DMS53 (cell line): ENCODE measurements at regions not wholly inside any gene's neighbourhood (a gene's known extent, or its start where the extent isn't known, plus 50 kb on each side); places are given as distances from the start of the nearest gene placed in this dataset.

Experiments
- DNase-seq: peaks from one replicate; lab custom pipeline; 2025; lab: John Stamatoyannopoulos, UW

GRCh38 chr12:61574339-61574738, 685.9 kb upstream of the USP15 start:
- no peak for DNase-seq

- no peak for DNase-seq
Observed at GRCh38 chr12:61584943-61585342, 675.3 kb upstream of the USP15 start.

- DNase-seq = peak; percentile 52
Observed at GRCh38 chr12:61590864-61591263, 669.3 kb upstream of the USP15 start.

- no peak for DNase-seq
Observed at GRCh38 chr12:61610143-61610542, 650.1 kb upstream of the USP15 start.

GRCh38 chr12:61629702-61630101, 630.5 kb upstream of the USP15 start:
- no peak for DNase-seq

- DNase-seq = no peak
Observed at GRCh38 chr12:61646639-61647038, 613.6 kb upstream of the USP15 start.

GRCh38 chr12:61647566-61647965, 612.6 kb upstream of the USP15 start:
- no peak for DNase-seq

- no peak for DNase-seq
Observed at GRCh38 chr12:61652265-61652664, 607.9 kb upstream of the USP15 start.

GRCh38 chr12:61654698-61655097, 605.5 kb upstream of the USP15 start:
- peak; percentile 70 for DNase-seq

- DNase-seq = no peak
Observed at GRCh38 chr12:61655241-61655640, 605.0 kb upstream of the USP15 start.

GRCh38 chr12:61667676-61668075, 592.5 kb upstream of the USP15 start:
- DNase-seq = no peak

GRCh38 chr12:61676520-61676919, 583.7 kb upstream of the USP15 start:
- peak; percentile 41 for DNase-seq

GRCh38 chr12:61687407-61687806, 572.8 kb upstream of the USP15 start:
- no peak for DNase-seq

- peak; percentile 35 for DNase-seq
Observed at GRCh38 chr12:61694214-61694613, 566.0 kb upstream of the USP15 start.

- no peak for DNase-seq
Observed at GRCh38 chr12:61701471-61701870, 558.7 kb upstream of the USP15 start.

GRCh38 chr12:61706783-61707182, 553.4 kb upstream of the USP15 start:
- DNase-seq = no peak

- no peak for DNase-seq
Observed at GRCh38 chr12:61713121-61713520, 547.1 kb upstream of the USP15 start.

- DNase-seq = peak; percentile 23
Observed at GRCh38 chr12:61717986-61718385, 542.2 kb upstream of the USP15 start.

- DNase-seq = no peak
Observed at GRCh38 chr12:61739925-61740324, 520.3 kb upstream of the USP15 start.

- DNase-seq = no peak
Observed at GRCh38 chr12:61750604-61751003, 509.6 kb upstream of the USP15 start.

- no peak for DNase-seq
Observed at GRCh38 chr12:61754214-61754613, 506.0 kb upstream of the USP15 start.

- DNase-seq = no peak
Observed at GRCh38 chr12:61757831-61758505, 502.2 kb upstream of the USP15 start.

- DNase-seq = no peak
Observed at GRCh38 chr12:61758661-61759060, 501.5 kb upstream of the USP15 start.

- no peak for DNase-seq
Observed at GRCh38 chr12:61765926-61766325, 494.3 kb upstream of the USP15 start.
